Cardiac fibroblast (primary cell): ENCODE measurements at regions not wholly inside any gene's neighbourhood (a gene's known extent, or its start where the extent isn't known, plus 50 kb on each side); places are given as distances from the start of the nearest gene placed in this dataset.

Source experiments
- DNase-seq, 2 donors: peaks; one replicate each; pipeline versions ENCODE4 v3.0.0 to v3.0.0-alpha.2; 2010; ENCODE audit warnings: low read depth in 2 of 2
- H3K4me3 ChIP-seq, 2 donors: replicated peaks in 1 of 2; 1 replicate in 1 of 2; 2 replicates in 1 of 2; pipeline ENCODE4 v1.5.1; 2011; ENCODE audit warnings: low read depth in 2 of 2, low read length in 2 of 2, mild to moderate bottlenecking in 2 of 2, moderate library complexity in 1 of 2
- CTCF ChIP-seq: IDR thresholded peaks from one replicate; pipeline ENCODE4 v1.5.1; 2011; ENCODE audit warnings: low read depth, mild to moderate bottlenecking, low read length, inconsistent platforms

DNA sequence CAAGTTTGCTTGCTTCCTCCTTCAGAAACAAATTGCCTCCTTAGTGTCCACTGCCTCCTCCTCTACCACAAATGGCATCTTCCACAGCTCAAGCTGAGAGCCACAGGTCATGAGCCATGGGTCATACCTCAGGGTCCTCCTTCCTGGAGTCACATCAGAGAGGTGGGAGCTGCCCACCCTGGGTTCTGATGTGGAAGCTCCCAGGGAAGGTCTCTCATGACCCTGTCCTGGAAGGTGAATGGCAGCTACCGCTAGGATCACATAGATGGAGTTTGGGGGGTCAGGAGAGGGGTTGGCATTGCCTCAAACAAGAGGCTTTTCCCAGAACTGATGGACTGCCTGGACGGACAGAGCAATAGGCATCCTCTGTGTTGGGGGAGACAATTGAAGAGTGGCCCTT, 321.4 kb downstream of the MATN1 start:
- no peak overlapping the region for H3K4me3 ChIP-seq
- DNase-seq = no peak
- no peak for TF ChIP-seq CTCF

DNA sequence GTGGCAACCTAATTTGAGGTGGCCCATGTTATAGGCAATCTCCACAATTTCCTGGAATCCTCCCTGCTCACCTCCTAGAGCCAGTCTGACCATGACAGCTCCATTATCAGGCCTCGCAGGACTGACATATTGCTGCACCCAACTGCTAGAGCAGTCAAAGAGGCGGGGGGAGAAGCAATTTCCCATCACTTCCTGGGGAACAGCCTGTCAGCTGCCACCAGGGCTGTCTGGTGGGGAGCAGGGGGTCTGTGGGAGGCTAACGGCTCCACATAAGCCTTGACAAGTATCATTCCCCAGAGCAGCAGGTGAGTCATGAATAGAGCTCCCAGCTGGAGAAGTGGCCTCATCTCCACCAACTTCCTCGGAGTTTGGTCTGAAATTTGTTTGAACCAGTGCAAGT, 322.9 kb downstream of the MATN1 start:
- no peak for DNase-seq
- H3K4me3 ChIP-seq = no peak overlapping the region
- TF ChIP-seq CTCF = no peak

DNA sequence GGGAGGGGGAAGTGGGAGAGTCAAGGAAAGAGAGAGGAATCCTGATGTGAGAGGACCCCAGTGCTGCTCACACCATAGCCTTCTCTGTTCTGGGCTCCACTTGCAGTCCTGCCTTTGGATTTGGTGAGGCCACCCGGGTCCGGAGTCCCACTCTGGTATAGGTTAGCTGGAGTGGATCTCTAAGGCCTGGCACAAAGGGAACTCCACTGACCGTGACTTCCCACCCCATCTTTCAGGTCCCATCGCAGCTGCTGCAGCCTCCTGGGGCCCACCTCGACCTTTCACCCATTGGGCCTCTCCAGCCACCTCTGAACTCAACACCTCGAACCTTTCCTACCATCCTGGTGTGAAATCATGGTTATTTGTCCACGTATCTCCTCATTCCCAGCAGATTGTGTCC, 324.4 kb downstream of the MATN1 start:
- DNase-seq = no peak
- TF ChIP-seq CTCF = no peak
- H3K4me3 ChIP-seq = no peak overlapping the region

GRCh38 chr1:30397576-30397975, 325.8 kb downstream of the MATN1 start:
- DNase-seq = no peak
- no peak for TF ChIP-seq CTCF
- no peak overlapping the region for H3K4me3 ChIP-seq

DNA sequence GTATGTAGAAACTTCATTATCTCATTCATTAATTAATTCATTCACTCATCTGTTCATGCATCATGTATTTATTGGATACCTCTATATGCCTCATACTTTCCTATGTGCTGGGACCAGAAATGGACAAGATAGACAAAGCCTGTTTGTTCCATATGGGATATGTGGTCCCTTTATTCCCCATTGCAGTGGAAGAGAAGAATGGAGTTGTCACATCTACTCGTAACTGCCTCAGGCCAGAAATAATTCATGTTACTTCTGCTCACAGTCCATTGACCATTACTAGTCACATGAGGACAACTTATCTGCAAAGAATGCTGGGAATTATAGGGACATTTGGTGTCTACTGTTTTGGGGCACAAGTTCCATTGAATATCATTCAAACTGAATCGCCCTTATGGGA, 327.8 kb downstream of the MATN1 start:
- DNase-seq = no peak
- H3K4me3 ChIP-seq = no peak overlapping the region
- no peak for TF ChIP-seq CTCF

GRCh38 chr1:30388386-30388785, 335.0 kb downstream of the MATN1 start:
- no peak overlapping the region for H3K4me3 ChIP-seq
- no peak for DNase-seq
- no peak for TF ChIP-seq CTCF

DNA sequence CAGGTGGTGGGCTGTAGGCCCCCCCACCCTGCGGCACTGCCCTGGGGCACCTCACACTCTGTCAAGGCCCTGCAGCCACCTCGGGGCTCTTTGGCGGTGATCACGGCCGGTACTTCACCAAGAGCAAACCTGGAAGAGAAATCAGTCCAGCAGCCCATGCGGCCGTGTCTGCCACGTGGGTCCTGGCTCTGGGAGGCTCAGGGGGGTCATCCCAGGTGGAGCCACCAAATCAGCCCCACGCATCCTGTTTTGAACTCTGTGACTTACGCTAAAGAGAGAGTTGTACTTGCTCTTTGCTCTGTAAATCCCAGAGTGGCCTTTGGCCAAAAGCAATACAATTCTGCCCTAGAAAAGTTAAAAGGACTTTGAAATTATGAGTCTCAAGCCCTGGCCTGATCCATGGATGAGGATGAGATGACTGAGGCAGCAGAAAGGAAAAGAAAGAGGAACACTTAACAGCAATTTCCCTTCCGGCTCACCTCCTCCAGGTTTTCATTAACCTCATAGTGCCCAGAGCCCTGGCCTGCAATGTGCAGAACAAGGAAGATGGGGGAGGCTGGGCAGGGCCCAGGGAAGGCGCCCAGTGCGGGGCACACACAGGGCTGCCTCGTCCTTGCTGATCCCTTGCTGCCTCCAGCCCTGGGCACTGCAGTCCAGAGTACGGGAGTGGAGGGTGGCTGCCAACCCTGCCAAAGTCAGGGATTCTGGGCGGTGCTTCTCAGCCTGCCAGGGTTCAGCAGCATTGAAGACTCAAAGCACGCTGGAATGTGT, 337.0 kb downstream of the MATN1 start:
- no peak for DNase-seq
- H3K4me3 ChIP-seq = no peak overlapping the region
- no peak for TF ChIP-seq CTCF
